ENCODE measurements at regions not wholly inside any gene's neighbourhood (a gene's known extent, or its start where the extent isn't known, plus 50 kb on each side); places are given as distances from the start of the nearest gene placed in this dataset.
"Not testable (repeated sequence)": the region's sequence is repeated elsewhere in the genome, so short reads cannot be mapped to it uniquely, and the experiment has no call there.

DNA sequence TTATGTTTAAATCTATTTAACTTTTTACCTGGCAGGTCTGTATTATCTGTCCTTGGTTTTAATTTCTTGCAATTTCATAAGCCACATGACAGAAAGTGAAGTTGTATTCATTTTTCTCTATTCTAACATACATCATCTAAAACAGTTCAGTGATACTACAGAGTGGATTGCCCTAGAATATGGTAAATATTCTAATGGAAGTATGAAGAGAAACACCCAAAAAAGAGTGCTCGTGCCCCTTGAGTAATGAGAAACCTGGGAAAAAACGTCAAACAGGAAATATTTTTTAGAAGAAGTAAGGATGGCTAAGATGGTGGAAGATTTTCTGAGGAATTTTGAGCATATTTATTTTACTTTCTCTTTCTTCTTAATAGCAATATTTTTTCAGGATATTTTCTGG, 261.1 kb upstream of the CBLB start:
- Histone ChIP-seq H3K27ac (no peak overlapping the region), H3K4me3 (no peak overlapping the region)
- TF ChIP-seq, protein P1, sequence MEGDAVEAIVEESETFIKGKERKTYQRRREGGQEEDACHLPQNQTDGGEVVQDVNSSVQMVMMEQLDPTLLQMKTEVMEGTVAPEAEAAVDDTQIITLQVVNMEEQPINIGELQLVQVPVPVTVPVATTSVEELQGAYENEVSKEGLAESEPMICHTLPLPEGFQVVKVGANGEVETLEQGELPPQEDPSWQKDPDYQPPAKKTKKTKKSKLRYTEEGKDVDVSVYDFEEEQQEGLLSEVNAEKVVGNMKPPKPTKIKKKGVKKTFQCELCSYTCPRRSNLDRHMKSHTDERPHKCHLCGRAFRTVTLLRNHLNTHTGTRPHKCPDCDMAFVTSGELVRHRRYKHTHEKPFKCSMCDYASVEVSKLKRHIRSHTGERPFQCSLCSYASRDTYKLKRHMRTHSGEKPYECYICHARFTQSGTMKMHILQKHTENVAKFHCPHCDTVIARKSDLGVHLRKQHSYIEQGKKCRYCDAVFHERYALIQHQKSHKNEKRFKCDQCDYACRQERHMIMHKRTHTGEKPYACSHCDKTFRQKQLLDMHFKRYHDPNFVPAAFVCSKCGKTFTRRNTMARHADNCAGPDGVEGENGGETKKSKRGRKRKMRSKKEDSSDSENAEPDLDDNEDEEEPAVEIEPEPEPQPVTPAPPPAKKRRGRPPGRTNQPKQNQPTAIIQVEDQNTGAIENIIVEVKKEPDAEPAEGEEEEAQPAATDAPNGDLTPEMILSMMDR (IDR thresholded peaks at IDR 0.05): no peak
- DNase-seq (ENCODE audit: low spot score): no peak

- no peak overlapping the region for H3K27ac ChIP-seq
- TF ChIP-seq, protein P1 (IDR thresholded peaks at IDR 0.05): no peak
- DNase-seq (ENCODE audit: low spot score): no peak
- H3K4me3 ChIP-seq: peak overlapping the region; percentile 11
Observed at GRCh38 chr3:106130384-106131198, 261.8 kb upstream of the CBLB start.

DNA sequence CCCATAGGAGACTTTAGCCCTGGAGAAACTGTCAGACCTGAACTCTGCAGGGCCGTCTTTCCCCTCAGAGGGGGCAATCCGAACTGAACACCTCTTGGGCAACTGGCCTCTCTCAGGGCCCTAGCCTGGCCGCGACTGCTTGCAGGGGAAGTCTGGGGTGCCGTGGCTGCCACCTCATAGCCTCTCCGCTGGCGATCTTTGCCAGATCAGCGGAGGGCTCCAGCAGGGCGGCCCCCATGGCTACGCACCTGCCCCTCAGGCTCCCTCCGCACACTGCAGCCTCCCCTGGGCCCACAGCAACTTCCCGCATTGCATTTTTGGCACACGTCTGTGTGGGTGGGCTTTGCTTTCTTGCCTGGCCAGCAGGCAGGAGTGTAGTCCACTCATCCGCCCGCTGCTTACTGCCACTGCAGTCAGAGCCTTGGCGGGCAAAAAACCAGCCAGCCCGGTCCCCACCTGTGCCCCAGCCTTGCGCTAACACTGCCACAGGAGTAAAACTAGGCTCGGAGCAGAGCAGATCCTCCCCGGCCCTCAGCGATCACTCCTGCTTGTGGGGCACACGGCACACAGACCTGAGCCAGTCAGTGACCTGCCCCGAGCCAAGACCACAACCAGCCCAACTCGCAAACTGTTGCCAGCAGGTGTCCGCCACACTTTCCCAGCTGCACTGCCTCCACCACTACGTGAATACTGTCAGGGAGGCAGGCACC, 266.8 kb upstream of the CBLB start:
- no peak overlapping the region for H3K4me3 ChIP-seq
- no peak overlapping the region for H3K27ac ChIP-seq
- DNase-seq (ENCODE audit: low spot score): no peak
- TF ChIP-seq, protein P1 (IDR thresholded peaks at IDR 0.05): no peak

GRCh38 chr3:106139826-106140225, 271.0 kb upstream of the CBLB start:
- no peak for DNase-seq (ENCODE audit: low spot score)
- TF ChIP-seq, protein P1 (IDR thresholded peaks at IDR 0.05): no peak
- Histone ChIP-seq H3K4me3 (no peak overlapping the region), H3K27ac (no peak overlapping the region)

GRCh38 chr3:106140431-106140830, 271.6 kb upstream of the CBLB start:
- TF ChIP-seq, protein P1 (IDR thresholded peaks at IDR 0.05): no peak
- H3K4me3 ChIP-seq: no peak overlapping the region
- DNase-seq (ENCODE audit: low spot score): no peak
- no peak overlapping the region for H3K27ac ChIP-seq

DNA sequence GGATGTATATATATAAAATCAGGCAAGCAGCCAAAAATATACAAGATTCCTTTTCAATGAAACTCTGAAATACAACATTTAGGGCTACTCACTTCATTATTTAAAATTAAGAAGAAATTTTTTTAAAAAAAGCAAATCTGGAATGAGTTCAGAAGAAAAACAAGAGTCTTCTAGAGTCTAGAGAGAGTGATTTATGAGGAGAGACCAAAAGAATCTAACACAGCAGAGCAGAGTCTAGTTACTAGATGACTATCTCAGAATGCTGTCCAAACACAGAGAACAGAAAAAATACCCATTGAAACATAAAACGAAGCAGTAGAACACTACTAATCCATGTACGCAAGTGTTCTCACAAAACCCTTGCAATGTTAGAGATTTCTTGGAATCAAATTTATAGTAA, 275.2 kb upstream of the CBLB start:
- Histone ChIP-seq H3K4me3 (no peak overlapping the region), H3K27ac (no peak overlapping the region)
- TF ChIP-seq, protein P1 (IDR thresholded peaks at IDR 0.05): no peak
- no peak for DNase-seq (ENCODE audit: low spot score)

- not testable (repeated sequence) for H3K4me3 ChIP-seq; DNase-seq (ENCODE audit: low spot score); H3K27ac ChIP-seq
Observed at GRCh38 chr3:106148440-106149082, 279.7 kb upstream of the CBLB start.
